ENCODE measurements at regions not wholly inside any gene's neighbourhood (a gene's known extent, or its start where the extent isn't known, plus 50 kb on each side); places are given as distances from the start of the nearest gene placed in this dataset.

DNA sequence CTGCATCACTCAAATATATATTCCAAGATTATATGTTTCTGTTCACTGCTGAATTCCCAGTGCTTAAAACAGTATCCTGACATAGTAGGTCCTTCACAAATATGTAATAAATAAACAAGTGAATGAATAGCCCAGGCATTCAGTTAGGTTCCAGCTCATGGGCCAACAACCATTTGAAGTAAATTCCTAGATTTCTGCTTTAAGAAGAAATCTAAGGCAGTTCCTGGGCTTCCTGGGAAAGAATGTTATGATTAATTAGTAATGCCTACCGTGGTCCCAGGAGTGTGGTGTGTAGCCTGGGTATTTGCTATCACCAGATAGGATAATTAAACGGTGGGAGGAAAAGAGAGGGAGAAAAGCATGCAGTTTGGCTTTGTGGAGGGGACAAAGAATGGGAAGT lies 576.8 kb downstream of the SOX6 start:
- TF ChIP-seq POLR2A (IDR thresholded peaks at IDR 0.05) (no peak), CTCF (IDR thresholded peaks at IDR 0.05) (no peak)
- no peak overlapping the region for H3K27ac ChIP-seq
- DNase-seq: no peak
- no peak overlapping the region for H3K4me3 ChIP-seq
- no peaks in the 10 kb centered on the region for H3K36me3 ChIP-seq (replicated peaks in 1 of 2)
- WGBS, 4 donors: 44 to 86% (median 69%) methylated on average over 2 of the region's 2 CpGs
- H3K27me3 ChIP-seq: no peaks in the 10 kb centered on the region
- peaks cover 0 to 7% of the 10 kb centered on the region in 2 donors for H3K4me1 ChIP-seq (replicated peaks in 1 of 2)
- intact Hi-C loops (cut with DNase I): no loop called here
- H3K9me3 ChIP-seq (replicated peaks in 1 of 3): no peaks in the 10 kb centered on the region

GRCh38 chr11:15780382-15780781 lies 576.0 kb downstream of the SOX6 start:
- WGBS, 4 donors: 83 to 92% (median 90%) methylated on average over 5 of the region's 5 CpGs
- no peaks in the 10 kb centered on the region for H3K36me3 ChIP-seq (replicated peaks in 1 of 2)
- no peaks in the 10 kb centered on the region for H3K4me1 ChIP-seq (replicated peaks in 1 of 2)
- TF ChIP-seq POLR2A (IDR thresholded peaks at IDR 0.05) (no peak), CTCF (IDR thresholded peaks at IDR 0.05) (no peak)
- no peak overlapping the region for H3K27ac ChIP-seq
- DNase-seq: no peak
- intact Hi-C loops (cut with DNase I): no loop called here
- no peak overlapping the region for H3K4me3 ChIP-seq
- H3K27me3 ChIP-seq: no peaks in the 10 kb centered on the region
- H3K9me3 ChIP-seq (replicated peaks in 1 of 3): no peaks in the 10 kb centered on the region

DNA sequence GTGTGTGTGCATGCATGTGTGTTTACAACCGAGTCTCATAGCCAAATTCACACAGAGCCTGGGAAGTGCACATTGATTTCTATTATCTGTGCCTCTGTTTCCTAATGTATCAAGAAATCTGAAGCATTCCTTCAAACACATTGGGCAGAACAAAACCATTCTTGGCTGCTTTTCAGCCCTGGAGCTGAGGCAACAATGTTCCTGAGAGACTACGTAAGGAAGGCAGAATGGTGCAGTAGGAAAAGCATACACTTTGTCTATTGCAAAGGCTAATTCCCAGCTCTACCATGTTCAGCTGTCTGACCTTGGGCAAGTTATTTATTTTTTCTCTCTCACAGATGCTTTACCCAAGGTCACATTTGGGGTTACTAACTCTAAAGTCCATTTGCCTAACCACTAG lies 575.5 kb downstream of the SOX6 start:
- Histone ChIP-seq H3K4me1 (replicated peaks in 1 of 2) (no peaks in the 10 kb centered on the region), H3K4me3 (no peak overlapping the region), H3K9me3 (replicated peaks in 1 of 3) (no peaks in the 10 kb centered on the region), H3K36me3 (replicated peaks in 1 of 2) (no peaks in the 10 kb centered on the region), H3K27me3 (no peaks in the 10 kb centered on the region), H3K27ac (no peak overlapping the region)
- TF ChIP-seq POLR2A (IDR thresholded peaks at IDR 0.05) (no peak), CTCF (IDR thresholded peaks at IDR 0.05) (no peak)
- intact Hi-C loops (cut with DNase I): no loop called here
- DNase-seq: no peak
- 65 to 96% (median 83%) methylated on average over 2 of the region's 2 CpGs for WGBS, 4 donors

DNA sequence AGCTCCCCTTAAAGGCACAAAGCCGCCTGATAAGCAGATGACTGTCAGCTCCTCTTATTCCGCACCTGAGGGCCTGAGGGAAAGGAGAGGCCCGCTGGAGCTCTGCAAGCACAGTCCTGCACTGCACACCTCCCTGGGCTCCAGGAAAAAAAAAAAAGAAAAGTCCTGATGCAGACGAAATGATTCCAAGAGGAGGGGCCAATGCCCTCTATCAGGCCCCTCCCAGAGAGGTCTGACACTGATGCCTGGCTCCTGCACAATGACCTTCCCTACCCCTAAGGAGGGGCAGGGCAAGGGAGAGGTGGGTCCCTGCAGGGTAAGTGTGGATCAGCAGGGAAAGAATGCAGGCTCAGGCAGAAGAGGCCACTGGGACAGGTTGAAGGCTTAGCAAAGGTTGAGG lies 572.7 kb downstream of the SOX6 start:
- intact Hi-C loops (cut with DNase I): no loop called here
- 46 to 68% (median 50%) methylated on average over 4 of the region's 4 CpGs for WGBS, 4 donors
- DNase-seq: no peak
- TF ChIP-seq CTCF (IDR thresholded peaks at IDR 0.05) (no peak), POLR2A (IDR thresholded peaks at IDR 0.05) (no peak)
- Histone ChIP-seq H3K4me3 (no peak overlapping the region), H3K4me1 (replicated peaks in 1 of 2) (no peaks in the 10 kb centered on the region), H3K9me3 (replicated peaks in 1 of 3) (no peaks in the 10 kb centered on the region), H3K36me3 (replicated peaks in 1 of 2) (no peaks in the 10 kb centered on the region), H3K27ac (no peak overlapping the region), H3K27me3 (no peaks in the 10 kb centered on the region)
